HFFc6 (cell line): ENCODE measurements at regions not wholly inside any gene's neighbourhood (a gene's known extent, or its start where the extent isn't known, plus 50 kb on each side); places are given as distances from the start of the nearest gene placed in this dataset.

Experiments used
- DNase-seq: peaks from one replicate; pipeline ENCODE4 v3.0.0-alpha.2; 2018
- H3K27ac Mint-ChIP-seq: 2 replicates; pipeline ENCODE4 v1.8.0; 2020; ENCODE audit warnings: mild to moderate bottlenecking, mixed read lengths
- H3K27me3 Mint-ChIP-seq: 2 replicates; pipeline ENCODE4 v1.8.0; 2021; ENCODE audit warnings: mild to moderate bottlenecking, moderate library complexity, mixed read lengths; ENCODE audit not compliant: insufficient read depth
- H3K36me3 Mint-ChIP-seq: 2 replicates; pipeline ENCODE4 v1.8.0; 2021; ENCODE audit warnings: low read depth, mixed read lengths
- H3K4me1 Mint-ChIP-seq: 2 replicates; pipeline ENCODE4 v1.8.0; 2020; ENCODE audit warnings: low read depth, mixed read lengths
- H3K4me3 Mint-ChIP-seq: 2 replicates; pipeline ENCODE4 v1.8.0; 2020; ENCODE audit warnings: mild to moderate bottlenecking, moderate library complexity, mixed read lengths
- H3K9me3 Mint-ChIP-seq: 2 replicates; pipeline ENCODE4 v1.8.0; 2020; ENCODE audit warnings: mild to moderate bottlenecking, mixed read lengths
- CTCF ChIP-seq: fragments of 200-600 bp; sonication (generic); IDR thresholded peaks from 2 replicates; pipeline ENCODE4 v1.5.0; 2021; ENCODE audit warnings: antibody characterized with exemption, mild to moderate bottlenecking

DNA sequence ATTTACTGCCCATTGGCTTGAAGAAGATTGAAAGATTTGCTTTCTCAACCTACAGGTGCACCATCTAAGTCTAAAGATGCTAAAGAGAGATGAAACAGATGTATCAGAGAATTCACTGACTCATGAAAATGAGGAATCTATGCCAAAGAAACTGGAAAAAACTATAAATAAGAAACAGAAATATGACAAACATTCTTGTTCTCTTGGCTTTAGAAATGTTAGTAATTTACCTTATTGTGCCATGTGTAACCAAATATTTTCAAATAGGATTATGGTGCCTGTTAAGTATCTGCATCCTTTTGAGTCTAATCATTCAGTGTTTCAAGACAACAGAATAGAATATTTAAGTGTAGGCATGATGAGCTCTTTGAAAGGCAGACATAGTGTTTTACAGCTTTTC lies 271.5 kb downstream of the MEX3B start:
- TF ChIP-seq CTCF: no peak
- Mint-ChIP-seq H3K27ac (no peak overlapping the region), H3K36me3 (peaks cover 6% of the 10 kb centered on the region; the same call in 1 of the 2 replicates), H3K27me3 (peaks cover 1% of the 10 kb centered on the region; the same call in 1 of the 2 replicates), H3K4me3 (no peak overlapping the region), H3K9me3 (peaks cover 19% of the 10 kb centered on the region), H3K4me1 (no peaks in the 10 kb centered on the region)
- DNase-seq: no peak

DNA sequence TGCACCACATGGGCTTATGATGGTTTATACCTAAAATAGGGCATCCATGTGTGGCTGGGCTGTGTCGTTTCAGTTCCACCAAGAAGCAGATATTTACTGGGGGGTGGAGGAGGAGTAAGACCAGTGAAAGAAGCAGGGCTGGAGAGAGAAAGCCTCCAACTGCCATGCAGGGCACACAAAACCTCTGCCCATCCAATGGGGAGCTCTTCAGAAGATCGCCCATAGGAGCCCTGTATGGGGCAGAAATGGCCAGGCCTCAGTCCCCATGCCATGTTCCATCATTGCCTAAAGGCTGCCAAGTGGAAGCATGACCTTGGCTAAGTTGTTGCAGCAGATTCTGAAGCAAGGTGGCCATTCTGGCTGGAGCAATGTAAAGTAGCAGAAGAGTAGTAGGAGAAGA lies 277.0 kb downstream of the MEX3B start:
- Mint-ChIP-seq H3K4me1 (no peaks in the 10 kb centered on the region), H3K4me3 (no peak overlapping the region), H3K9me3 (peaks cover 29% of the 10 kb centered on the region), H3K27ac (no peak overlapping the region), H3K27me3 (no peaks in the 10 kb centered on the region), H3K36me3 (peaks cover 7% of the 10 kb centered on the region)
- no peak for DNase-seq
- no peak for TF ChIP-seq CTCF

DNA sequence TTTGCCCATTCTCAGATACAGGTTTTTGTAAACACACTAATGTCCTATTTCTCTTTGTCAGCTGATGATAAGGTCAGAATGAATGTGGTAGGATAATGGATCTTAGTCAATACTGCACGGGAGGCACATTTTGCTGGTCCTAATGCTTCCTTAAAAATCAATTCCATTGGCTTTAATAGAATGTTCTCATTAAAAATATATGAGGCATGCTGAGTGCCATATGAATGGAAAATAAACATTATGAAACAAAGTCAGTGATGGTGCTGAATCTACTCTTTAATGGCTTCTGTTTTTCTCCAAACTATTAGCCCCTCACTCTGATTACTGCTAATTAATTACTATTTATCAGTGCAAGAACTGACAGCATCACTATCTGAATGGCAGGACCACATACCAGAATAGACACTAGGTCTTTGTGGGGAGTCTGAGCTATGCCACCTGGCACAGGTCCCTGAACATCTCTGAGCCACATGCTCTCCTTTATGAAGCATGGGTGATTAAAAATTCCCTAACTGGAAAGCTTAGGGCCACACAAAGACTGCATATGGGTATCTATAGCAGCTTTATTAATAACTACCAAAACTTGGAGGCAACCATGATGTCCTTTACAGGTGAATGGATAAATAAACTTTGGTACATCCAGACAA lies 278.9 kb downstream of the MEX3B start:
- no peak overlapping the region for H3K27ac Mint-ChIP-seq
- H3K9me3 Mint-ChIP-seq: peaks cover 29% of the 10 kb centered on the region
- TF ChIP-seq CTCF: no peak
- no peak overlapping the region for H3K4me3 Mint-ChIP-seq
- H3K36me3 Mint-ChIP-seq: peaks cover 7% of the 10 kb centered on the region
- DNase-seq: no peak
- H3K27me3 Mint-ChIP-seq: no peaks in the 10 kb centered on the region; the same call in 1 of the 2 replicates
- no peaks in the 10 kb centered on the region for H3K4me1 Mint-ChIP-seq

DNA sequence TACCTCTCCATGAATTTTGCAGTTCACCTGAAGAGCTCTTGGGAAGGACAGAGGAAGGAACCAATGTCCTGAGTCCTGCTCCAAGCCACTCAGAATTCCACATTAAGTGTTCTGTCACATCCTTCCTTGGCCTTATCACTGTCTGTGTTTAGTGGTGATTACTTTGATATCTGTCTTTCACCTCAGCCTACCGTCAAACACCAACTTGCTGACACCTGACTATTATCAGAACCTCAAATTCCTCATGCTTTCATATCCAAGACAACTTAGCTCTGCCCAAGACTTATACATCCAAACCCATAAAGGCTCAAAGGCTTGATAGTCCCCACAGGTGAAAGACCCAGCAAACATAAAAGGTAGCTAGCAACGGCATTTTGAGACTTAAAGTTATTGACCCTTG lies 280.0 kb downstream of the MEX3B start:
- no peaks in the 10 kb centered on the region; the same call in 1 of the 2 replicates for H3K27me3 Mint-ChIP-seq
- H3K9me3 Mint-ChIP-seq: peaks cover 26% of the 10 kb centered on the region
- H3K36me3 Mint-ChIP-seq: peaks cover 7% of the 10 kb centered on the region
- H3K4me1 Mint-ChIP-seq: no peaks in the 10 kb centered on the region
- no peak overlapping the region for H3K4me3 Mint-ChIP-seq
- H3K27ac Mint-ChIP-seq: no peak overlapping the region
- TF ChIP-seq CTCF: no peak
- no peak for DNase-seq

GRCh38 chr15:81763304-81763703 lies 282.5 kb downstream of the MEX3B start:
- no peak overlapping the region for H3K4me3 Mint-ChIP-seq
- H3K27me3 Mint-ChIP-seq: peaks cover 2% of the 10 kb centered on the region
- TF ChIP-seq CTCF: no peak
- no peak for DNase-seq
- no peaks in the 10 kb centered on the region for H3K36me3 Mint-ChIP-seq
- H3K9me3 Mint-ChIP-seq: peaks cover 5% of the 10 kb centered on the region; the same call in 1 of the 2 replicates
- no peak overlapping the region for H3K27ac Mint-ChIP-seq
- H3K4me1 Mint-ChIP-seq: no peaks in the 10 kb centered on the region
